Osteoblast (primary cell): ENCODE measurements at regions not wholly inside any gene's neighbourhood (a gene's known extent, or its start where the extent isn't known, plus 50 kb on each side); places are given as distances from the start of the nearest gene placed in this dataset.

Experiments
- DNase-seq: peaks from one replicate; pipeline ENCODE4 v3.0.0; 2011; ENCODE audit warnings: low spot score, mixed read lengths; ENCODE audit not compliant: insufficient read length; ENCODE audit errors: missing footprints
- H2AFZ ChIP-seq: 2 replicates; pipeline ENCODE4 v1.6.0; 2011; ENCODE audit warnings: mild to moderate bottlenecking, low read length
- H3K27ac ChIP-seq: 2 replicates; pipeline ENCODE4 v1.5.1; 2011; ENCODE audit warnings: mild to moderate bottlenecking, low read depth, low read length, moderate library complexity
- H3K27me3 ChIP-seq: 2 replicates; pipeline ENCODE4 v1.6.0; 2012; ENCODE audit warnings: mild to moderate bottlenecking, control low read depth, inconsistent platforms, low read length, moderate library complexity; ENCODE audit not compliant: insufficient read depth
- H3K36me3 ChIP-seq: 2 replicates; pipeline ENCODE4 v1.5.1; 2011; ENCODE audit warnings: mild to moderate bottlenecking, low read length, control low read depth, moderate library complexity; ENCODE audit not compliant: insufficient read depth
- H3K4me1 ChIP-seq: 2 replicates; pipeline ENCODE4 v1.5.1; 2011; ENCODE audit warnings: mild to moderate bottlenecking, low read length, control low read depth, moderate library complexity; ENCODE audit not compliant: insufficient read depth
- H3K4me2 ChIP-seq: 2 replicates; pipeline ENCODE4 v1.6.0; 2011; ENCODE audit warnings: mild to moderate bottlenecking, low read length; ENCODE audit not compliant: insufficient read depth
- H3K4me3 ChIP-seq: fragments of 200-600 bp; sonication (generic); 3 replicates; pipeline ENCODE4 v1.5.1; 2012; ENCODE audit warnings: mild to moderate bottlenecking, low read length, inconsistent platforms; ENCODE audit not compliant: insufficient read depth
- H3K79me2 ChIP-seq: 2 replicates; pipeline ENCODE4 v1.6.0; 2012; ENCODE audit warnings: mild to moderate bottlenecking, low read length, control low read depth, inconsistent platforms; ENCODE audit not compliant: insufficient read depth
- H3K9me3 ChIP-seq: 2 replicates; pipeline ENCODE4 v1.5.1; 2011; ENCODE audit warnings: low read depth, low read length, control low read depth
- H4K20me1 ChIP-seq: 2 replicates; pipeline ENCODE4 v1.6.0; 2012; ENCODE audit warnings: mild to moderate bottlenecking, low read length, control low read depth; ENCODE audit not compliant: insufficient read depth
- TF ChIP-seq, protein P1 (sequence below): IDR thresholded peaks from 2 replicates; pipeline ENCODE4 v1.5.1; 2011; ENCODE audit warnings: mild to moderate bottlenecking, low read depth, low read length, moderate library complexity; ENCODE audit errors: extremely low read depth

DNA sequence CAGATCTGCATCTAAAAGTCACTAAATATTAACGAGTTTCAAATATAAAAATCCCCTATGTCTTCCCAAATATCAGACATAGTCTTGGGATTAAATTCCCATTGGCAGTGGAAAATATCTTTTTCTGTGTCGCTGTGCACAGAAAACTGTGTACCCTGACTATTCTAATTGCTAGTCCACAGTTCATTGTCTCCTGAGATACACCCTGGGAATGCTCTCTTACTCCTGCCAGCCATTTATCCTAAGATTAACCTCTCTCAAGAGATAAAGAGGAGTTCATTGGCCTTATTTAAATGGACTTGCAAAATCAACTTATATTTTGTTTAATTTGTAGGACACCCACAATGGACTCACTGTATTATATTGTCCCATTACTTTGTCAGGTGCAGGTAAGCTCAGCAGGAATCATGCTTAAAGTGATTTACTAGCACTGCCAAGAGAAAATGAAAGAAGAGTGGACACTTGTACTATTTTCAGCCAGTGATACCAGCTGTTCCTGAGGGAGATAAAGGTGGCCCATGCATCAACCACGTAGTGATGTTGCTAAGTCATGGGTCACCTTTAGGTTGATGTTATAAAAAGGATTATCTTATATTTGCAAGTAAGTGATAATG is 553.8 kb downstream of the PIK3C3 start:
- Histone ChIP-seq H3K27me3 (no peaks in the 10 kb centered on the region), H4K20me1 (no peaks in the 10 kb centered on the region), H3K36me3 (no peaks in the 10 kb centered on the region), H3K27ac (no peak overlapping the region), H3K4me1 (peaks cover 1% of the 10 kb centered on the region), H2AFZ (no peak overlapping the region), H3K79me2 (no peaks in the 10 kb centered on the region), H3K4me2 (no peak overlapping the region), H3K4me3 (no peak overlapping the region), H3K9me3 (no peaks in the 10 kb centered on the region)
- DNase-seq: no peak
- TF ChIP-seq, protein P1, sequence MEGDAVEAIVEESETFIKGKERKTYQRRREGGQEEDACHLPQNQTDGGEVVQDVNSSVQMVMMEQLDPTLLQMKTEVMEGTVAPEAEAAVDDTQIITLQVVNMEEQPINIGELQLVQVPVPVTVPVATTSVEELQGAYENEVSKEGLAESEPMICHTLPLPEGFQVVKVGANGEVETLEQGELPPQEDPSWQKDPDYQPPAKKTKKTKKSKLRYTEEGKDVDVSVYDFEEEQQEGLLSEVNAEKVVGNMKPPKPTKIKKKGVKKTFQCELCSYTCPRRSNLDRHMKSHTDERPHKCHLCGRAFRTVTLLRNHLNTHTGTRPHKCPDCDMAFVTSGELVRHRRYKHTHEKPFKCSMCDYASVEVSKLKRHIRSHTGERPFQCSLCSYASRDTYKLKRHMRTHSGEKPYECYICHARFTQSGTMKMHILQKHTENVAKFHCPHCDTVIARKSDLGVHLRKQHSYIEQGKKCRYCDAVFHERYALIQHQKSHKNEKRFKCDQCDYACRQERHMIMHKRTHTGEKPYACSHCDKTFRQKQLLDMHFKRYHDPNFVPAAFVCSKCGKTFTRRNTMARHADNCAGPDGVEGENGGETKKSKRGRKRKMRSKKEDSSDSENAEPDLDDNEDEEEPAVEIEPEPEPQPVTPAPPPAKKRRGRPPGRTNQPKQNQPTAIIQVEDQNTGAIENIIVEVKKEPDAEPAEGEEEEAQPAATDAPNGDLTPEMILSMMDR: no peak

DNA sequence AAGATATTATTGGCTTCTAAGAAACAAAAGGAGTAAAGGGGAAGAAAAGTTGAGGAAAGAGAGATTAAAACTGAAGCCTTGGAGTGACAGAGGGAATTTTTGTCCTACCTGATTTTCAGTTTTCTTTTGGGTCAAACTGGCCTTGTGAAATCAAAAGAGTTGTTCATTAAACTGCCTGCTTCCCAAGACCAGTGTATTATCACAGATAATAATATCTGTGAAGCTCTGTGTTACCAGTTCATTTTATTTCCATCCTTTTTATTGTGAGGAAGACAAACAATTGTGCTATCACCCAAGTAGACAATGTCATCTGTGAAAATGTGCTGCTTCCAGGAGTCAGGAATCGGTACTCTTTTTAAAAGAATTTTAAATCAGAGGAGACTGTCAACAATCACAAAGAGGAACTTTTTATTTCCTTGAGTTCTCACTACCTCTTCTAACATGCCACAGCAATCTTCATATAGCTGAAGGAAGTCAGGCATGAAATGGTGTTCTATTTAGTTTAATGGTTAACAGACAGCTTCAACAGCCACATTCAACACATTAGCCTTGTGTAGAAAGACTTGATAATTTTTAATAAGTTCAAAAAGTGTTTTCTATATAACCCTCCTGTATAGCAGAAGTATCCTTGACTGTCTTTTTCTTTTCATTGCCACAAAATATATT is 554.8 kb downstream of the PIK3C3 start:
- no peak for DNase-seq
- no peaks in the 10 kb centered on the region for H3K27me3 ChIP-seq
- H3K36me3 ChIP-seq: no peaks in the 10 kb centered on the region
- no peak overlapping the region for H2AFZ ChIP-seq
- H3K79me2 ChIP-seq: no peaks in the 10 kb centered on the region
- H3K27ac ChIP-seq: no peak overlapping the region
- no peaks in the 10 kb centered on the region for H3K9me3 ChIP-seq
- TF ChIP-seq, protein P1: no peak
- peaks cover 3% of the 10 kb centered on the region for H3K4me1 ChIP-seq
- H4K20me1 ChIP-seq: no peaks in the 10 kb centered on the region
- no peak overlapping the region for H3K4me2 ChIP-seq
- H3K4me3 ChIP-seq: no peak overlapping the region

DNA sequence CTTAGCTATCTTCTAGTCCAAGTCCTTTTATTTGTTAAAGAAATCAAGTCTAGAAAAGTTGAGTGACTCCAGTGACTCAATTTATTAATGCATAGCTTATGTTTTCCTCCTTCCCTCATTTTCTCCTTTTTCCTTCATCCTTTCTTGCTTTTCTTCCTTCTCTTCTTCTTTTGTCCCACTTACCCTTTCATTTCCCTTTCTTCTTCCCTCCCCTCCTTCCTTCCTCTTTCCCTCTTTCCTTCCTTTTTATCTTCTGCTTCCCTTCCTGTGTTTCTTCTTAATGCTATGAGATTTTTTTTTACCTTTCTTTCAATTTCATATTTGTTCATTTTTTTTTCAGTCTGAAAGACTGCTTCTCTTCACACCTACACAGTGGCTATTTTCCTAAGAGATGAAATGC is 555.5 kb downstream of the PIK3C3 start:
- Histone ChIP-seq H3K27me3 (no peaks in the 10 kb centered on the region), H3K9me3 (no peaks in the 10 kb centered on the region), H3K4me2 (no peak overlapping the region), H3K79me2 (no peaks in the 10 kb centered on the region), H2AFZ (no peak overlapping the region), H3K4me1 (peaks cover 3% of the 10 kb centered on the region), H3K4me3 (no peak overlapping the region), H4K20me1 (no peaks in the 10 kb centered on the region), H3K36me3 (no peaks in the 10 kb centered on the region), H3K27ac (no peak overlapping the region)
- TF ChIP-seq, protein P1: no peak
- no peak for DNase-seq

DNA sequence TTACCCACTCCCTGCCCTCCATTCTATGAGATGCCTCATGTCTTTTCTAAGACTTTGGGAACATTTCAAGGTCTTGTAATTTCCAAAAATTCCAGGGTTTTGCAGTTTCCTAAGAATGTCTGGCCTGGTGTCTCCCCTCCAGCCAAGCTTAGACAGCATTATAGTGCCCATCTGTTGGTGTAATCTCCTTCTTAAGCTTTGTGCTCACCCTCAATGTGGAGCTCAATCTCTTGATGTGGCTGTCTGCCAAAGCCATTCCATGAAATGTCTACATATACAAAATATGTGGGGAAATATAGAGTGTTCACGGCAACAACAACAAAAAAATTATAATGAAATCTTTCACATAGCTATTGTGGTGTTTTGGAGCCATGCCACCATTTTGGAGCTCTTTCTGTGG is 558.4 kb downstream of the PIK3C3 start:
- Histone ChIP-seq H4K20me1 (no peaks in the 10 kb centered on the region), H3K36me3 (no peaks in the 10 kb centered on the region), H3K79me2 (no peaks in the 10 kb centered on the region), H3K4me1 (peaks cover 3% of the 10 kb centered on the region), H3K4me2 (no peak overlapping the region), H3K9me3 (no peaks in the 10 kb centered on the region), H3K27ac (no peak overlapping the region), H3K4me3 (no peak overlapping the region), H2AFZ (no peak overlapping the region), H3K27me3 (no peaks in the 10 kb centered on the region)
- TF ChIP-seq, protein P1: no peak
- DNase-seq: no peak
